ENCODE measurements at regions not wholly inside any gene's neighbourhood (a gene's known extent, or its start where the extent isn't known, plus 50 kb on each side); places are given as distances from the start of the nearest gene placed in this dataset.
"Not testable (repeated sequence)": the region's sequence is repeated elsewhere in the genome, so short reads cannot be mapped to it uniquely, and the experiment has no call there.

DNA sequence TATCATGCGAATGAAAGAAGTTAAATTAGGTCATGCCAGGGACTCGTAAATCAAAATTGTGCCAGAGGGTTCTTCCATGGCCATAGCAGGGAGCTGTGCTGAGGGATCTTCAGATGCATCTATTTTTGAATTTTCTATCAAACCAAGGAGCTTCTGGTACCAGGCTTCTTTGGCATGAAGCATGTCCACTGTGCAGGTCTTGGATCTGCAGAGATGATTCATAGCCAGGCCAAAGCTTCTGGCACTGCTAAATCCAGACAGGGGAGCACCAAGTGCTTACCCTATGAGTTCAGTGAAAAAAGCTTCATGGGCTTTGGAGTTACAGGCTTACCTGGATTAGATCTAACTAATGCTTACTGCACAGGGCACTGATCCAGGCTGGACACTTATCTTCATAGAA is 154.2 kb upstream of the DAB1 start:
- TF ChIP-seq, protein P1, sequence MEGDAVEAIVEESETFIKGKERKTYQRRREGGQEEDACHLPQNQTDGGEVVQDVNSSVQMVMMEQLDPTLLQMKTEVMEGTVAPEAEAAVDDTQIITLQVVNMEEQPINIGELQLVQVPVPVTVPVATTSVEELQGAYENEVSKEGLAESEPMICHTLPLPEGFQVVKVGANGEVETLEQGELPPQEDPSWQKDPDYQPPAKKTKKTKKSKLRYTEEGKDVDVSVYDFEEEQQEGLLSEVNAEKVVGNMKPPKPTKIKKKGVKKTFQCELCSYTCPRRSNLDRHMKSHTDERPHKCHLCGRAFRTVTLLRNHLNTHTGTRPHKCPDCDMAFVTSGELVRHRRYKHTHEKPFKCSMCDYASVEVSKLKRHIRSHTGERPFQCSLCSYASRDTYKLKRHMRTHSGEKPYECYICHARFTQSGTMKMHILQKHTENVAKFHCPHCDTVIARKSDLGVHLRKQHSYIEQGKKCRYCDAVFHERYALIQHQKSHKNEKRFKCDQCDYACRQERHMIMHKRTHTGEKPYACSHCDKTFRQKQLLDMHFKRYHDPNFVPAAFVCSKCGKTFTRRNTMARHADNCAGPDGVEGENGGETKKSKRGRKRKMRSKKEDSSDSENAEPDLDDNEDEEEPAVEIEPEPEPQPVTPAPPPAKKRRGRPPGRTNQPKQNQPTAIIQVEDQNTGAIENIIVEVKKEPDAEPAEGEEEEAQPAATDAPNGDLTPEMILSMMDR (conservative IDR thresholded peaks at IDR 0.05; ENCODE audit: control insufficient read depth, insufficient read depth, low read depth, low read length): no peak
- DNase-seq (ENCODE audit: low read depth): no peak
- H3K4me3 ChIP-seq (ENCODE audit: control insufficient read depth, low read depth, low read length): no peak overlapping the region

DNA sequence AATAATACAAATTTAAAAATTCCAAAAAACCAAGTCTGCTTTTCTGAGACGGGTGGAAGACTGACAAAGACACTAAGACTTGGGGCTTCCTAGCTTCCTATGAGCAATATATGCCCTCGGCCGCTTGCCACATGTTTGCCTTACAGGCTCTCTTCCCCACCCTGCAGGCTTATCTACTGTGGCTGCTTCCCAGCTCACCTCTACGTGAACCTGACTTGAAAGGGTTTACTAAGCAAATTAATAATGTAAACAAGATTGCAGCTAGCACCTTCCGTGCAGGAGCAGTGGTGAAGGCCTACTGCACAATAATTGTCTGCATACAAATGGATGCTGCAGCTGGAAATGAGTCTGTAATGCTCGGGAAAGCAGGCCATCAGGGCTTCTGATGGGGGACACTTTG is 152.9 kb upstream of the DAB1 start:
- no peak overlapping the region for H3K4me3 ChIP-seq (ENCODE audit: control insufficient read depth, low read depth, low read length)
- DNase-seq (ENCODE audit: low read depth): no peak
- TF ChIP-seq, protein P1 (conservative IDR thresholded peaks at IDR 0.05; ENCODE audit: control insufficient read depth, insufficient read depth, low read depth, low read length): no peak

DNA sequence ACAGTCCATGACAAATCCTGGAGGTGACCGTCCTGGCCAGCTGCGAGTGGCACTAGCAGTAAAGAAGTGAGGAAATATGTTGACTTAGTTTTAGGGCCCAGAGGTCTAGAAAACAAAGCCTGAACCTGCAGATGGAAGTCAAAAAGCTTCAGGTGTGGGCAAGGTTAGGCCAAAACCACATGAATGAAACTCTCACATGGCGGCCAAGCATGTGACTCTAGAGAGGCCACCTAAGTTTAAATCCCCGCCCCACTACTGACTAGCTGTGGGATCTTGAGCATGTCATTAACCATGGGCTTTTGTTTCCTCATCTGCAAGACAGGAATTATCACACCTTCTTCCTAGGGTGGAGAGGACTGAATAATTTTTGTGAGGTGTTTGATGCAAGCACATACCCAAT is 148.2 kb upstream of the DAB1 start:
- DNase-seq (ENCODE audit: low read depth): no peak
- H3K4me3 ChIP-seq (ENCODE audit: control insufficient read depth, low read depth, low read length): no peak overlapping the region
- TF ChIP-seq, protein P1 (conservative IDR thresholded peaks at IDR 0.05; ENCODE audit: control insufficient read depth, insufficient read depth, low read depth, low read length): no peak

DNA sequence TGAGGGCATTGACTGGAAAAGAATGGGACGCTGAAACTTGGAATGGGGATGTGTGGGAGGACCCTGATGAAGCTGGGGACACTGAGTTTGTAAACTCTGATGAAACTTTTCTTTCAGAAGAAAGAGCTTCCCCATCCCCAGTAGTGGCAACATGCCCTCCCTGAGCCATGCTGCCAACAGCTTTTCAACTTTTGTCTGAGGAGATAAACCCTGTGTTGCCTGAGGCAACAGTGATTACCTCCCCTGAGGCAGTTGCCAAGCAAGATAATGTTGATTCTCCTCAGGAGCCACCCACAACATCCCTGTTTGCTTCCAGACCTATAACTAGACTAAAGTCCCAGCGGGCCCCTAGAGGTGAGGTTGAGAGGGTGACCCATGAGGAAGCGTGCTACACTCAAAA is 134.2 kb upstream of the DAB1 start:
- H3K4me3 ChIP-seq (ENCODE audit: control insufficient read depth, low read depth, low read length); DNase-seq (ENCODE audit: low read depth): not testable (repeated sequence)

DNA sequence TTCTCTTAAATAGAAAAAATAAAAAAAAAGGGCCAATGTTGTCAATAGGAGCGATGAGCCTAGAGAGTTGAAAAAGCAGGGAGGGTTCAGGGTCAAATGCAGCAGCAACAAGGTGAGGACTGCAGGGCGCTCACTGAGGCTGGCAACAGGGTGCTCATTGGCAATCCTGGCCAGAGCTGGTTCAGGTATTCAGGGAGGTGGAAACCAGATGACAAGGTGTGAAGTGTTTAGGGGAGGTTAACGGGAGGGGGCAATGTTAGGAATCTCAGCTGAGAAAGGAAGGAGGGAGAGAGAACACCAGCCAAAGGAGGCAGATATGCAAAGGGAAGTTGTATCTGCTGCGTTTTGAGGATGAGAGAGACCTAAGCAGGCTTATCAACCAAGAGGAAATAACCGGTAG is 129.8 kb upstream of the DAB1 start:
- no peak for DNase-seq (ENCODE audit: low read depth)
- H3K4me3 ChIP-seq (ENCODE audit: control insufficient read depth, low read depth, low read length): no peak overlapping the region
- TF ChIP-seq, protein P1 (conservative IDR thresholded peaks at IDR 0.05; ENCODE audit: control insufficient read depth, insufficient read depth, low read depth, low read length): no peak

DNA sequence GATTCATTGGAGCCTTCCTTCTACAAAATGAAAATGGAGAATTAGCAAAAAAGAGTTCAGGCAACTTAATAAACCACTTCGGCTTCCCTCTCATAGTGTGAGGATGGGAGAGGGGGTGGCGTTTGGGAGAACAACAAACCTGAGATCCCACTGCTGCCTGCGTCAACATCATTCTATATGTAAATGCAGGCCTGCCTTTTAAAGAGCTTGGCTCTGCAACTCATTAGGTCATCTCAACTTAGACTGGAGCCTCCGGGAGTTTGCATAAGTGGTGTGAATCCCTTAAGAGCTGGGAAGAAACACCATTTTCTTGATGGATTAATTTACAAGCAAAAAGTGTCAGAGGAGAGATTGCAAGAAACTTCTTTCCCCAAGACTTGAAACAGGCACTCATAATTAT is 127.6 kb upstream of the DAB1 start:
- TF ChIP-seq, protein P1 (conservative IDR thresholded peaks at IDR 0.05; ENCODE audit: control insufficient read depth, insufficient read depth, low read depth, low read length): no peak
- no peak overlapping the region for H3K4me3 ChIP-seq (ENCODE audit: control insufficient read depth, low read depth, low read length)
- DNase-seq (ENCODE audit: low read depth): no peak

DNA sequence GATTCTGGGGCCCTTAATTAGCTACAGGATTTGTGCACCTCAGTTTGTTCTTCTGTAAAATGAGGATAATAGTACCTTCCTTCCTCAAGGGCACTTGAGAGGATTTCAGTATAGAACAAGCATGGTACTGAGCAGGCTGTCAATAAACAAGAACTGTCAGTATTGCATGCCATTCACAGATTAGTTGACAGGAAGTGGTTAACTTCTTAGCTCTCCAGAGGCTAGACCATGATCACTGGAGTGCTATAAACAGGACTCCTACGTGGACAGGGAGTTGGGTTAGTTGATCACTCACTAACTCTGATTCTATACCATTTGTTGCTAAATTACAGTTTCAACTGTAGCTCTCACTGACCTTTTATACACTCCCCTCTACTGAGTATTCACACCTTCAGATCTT is 126.2 kb upstream of the DAB1 start:
- H3K4me3 ChIP-seq (ENCODE audit: control insufficient read depth, low read depth, low read length): no peak overlapping the region
- DNase-seq (ENCODE audit: low read depth): no peak
- TF ChIP-seq, protein P1 (conservative IDR thresholded peaks at IDR 0.05; ENCODE audit: control insufficient read depth, insufficient read depth, low read depth, low read length): no peak

All from fibroblast of mammary gland (primary cell).